CD14-positive monocyte (primary cell): ENCODE measurements at regions not wholly inside any gene's neighbourhood (a gene's known extent, or its start where the extent isn't known, plus 50 kb on each side); places are given as distances from the start of the nearest gene placed in this dataset.

Experiments used
- DNase-seq, 3 donors: peaks; one replicate each; pipeline ENCODE4 v3.0.0-alpha.2; 2011 to 2022
- H2AFZ ChIP-seq: 2 replicates; pipeline ENCODE4 v1.6.0; 2012; ENCODE audit warnings: mild to moderate bottlenecking, low read depth, low read length, inconsistent platforms; ENCODE audit not compliant: insufficient read depth, poor library complexity, severe bottlenecking
- H3K27ac ChIP-seq, 2 donors: 1 replicate in 1 of 2; 2 replicates in 1 of 2; pipeline ENCODE4 v1.5.1; 2012 to 2013; ENCODE audit warnings: low read length in 2 of 2, control low read depth in 1 of 2, inconsistent platforms in 1 of 2, low read depth in 1 of 2, mild to moderate bottlenecking in 1 of 2
- H3K27me3 ChIP-seq, 2 donors: one replicate each; pipeline versions ENCODE4 v1.6.0 to v1.6.1; 2011 to 2013; ENCODE audit warnings: low read length in 2 of 2; ENCODE audit not compliant: control insufficient read depth in 2 of 2, insufficient read depth in 2 of 2
- H3K36me3 ChIP-seq, 2 donors: replicated peaks in 1 of 2; 1 replicate in 1 of 2; 2 replicates in 1 of 2; pipeline versions ENCODE4 v1.5.1 to v1.6.1; 2012 to 2013; ENCODE audit warnings: low read length in 2 of 2, control low read depth in 1 of 2, inconsistent platforms in 1 of 2, mild to moderate bottlenecking in 1 of 2; ENCODE audit not compliant: insufficient read depth in 2 of 2, control insufficient read depth in 1 of 2
- H3K4me1 ChIP-seq, 2 donors: 1 replicate in 1 of 2; 2 replicates in 1 of 2; pipeline versions ENCODE4 v1.5.1 to v1.6.1; 2012 to 2013; ENCODE audit warnings: low read length in 2 of 2, control low read depth in 1 of 2, inconsistent platforms in 1 of 2, mild to moderate bottlenecking in 1 of 2, moderate library complexity in 1 of 2; ENCODE audit not compliant: insufficient read depth in 2 of 2, control insufficient read depth in 1 of 2
- H3K4me2 ChIP-seq: replicated peaks from 2 replicates; pipeline ENCODE3; 2012; ENCODE audit warnings: low read length, moderate library complexity, mild to moderate bottlenecking; ENCODE audit not compliant: poor library complexity, severe bottlenecking; ENCODE audit errors: extremely low read depth
- H3K4me3 ChIP-seq, 3 experiments: fragments of 200-600 bp in 1 of 3; sonication (generic) in 1 of 3; replicated peaks in 1 of 3; 1 replicate in 2 of 3; 2 replicates in 1 of 3; pipeline ENCODE4 v1.5.1; 2011 to 2013; ENCODE audit warnings: low read length in 3 of 3, mild to moderate bottlenecking in 3 of 3, control low read depth in 2 of 3, low read depth in 2 of 3, inconsistent platforms in 1 of 3, moderate library complexity in 1 of 3
- H3K79me2 ChIP-seq: 2 replicates; pipeline ENCODE4 v1.6.0; 2012; ENCODE audit warnings: mild to moderate bottlenecking, control low read depth, inconsistent platforms, low read length, moderate library complexity; ENCODE audit not compliant: insufficient read depth
- H3K9ac ChIP-seq: 2 replicates; pipeline ENCODE4 v1.6.0; 2017; ENCODE audit warnings: low read length, mild to moderate bottlenecking; ENCODE audit not compliant: insufficient read depth, poor library complexity, severe bottlenecking
- H3K9me3 ChIP-seq, 2 donors: replicated peaks in 1 of 2; 1 replicate in 1 of 2; 2 replicates in 1 of 2; pipeline versions ENCODE4 v1.5.1 to v1.6.1; 2012 to 2013; ENCODE audit warnings: low read length in 2 of 2, control low read depth in 1 of 2; ENCODE audit not compliant: control insufficient read depth in 1 of 2, insufficient read depth in 1 of 2
- H4K20me1 ChIP-seq: 2 replicates; pipeline ENCODE4 v1.6.0; 2012; ENCODE audit warnings: mild to moderate bottlenecking, low read length, control low read depth, moderate library complexity; ENCODE audit not compliant: insufficient read depth
- H3K27ac Mint-ChIP-seq, 7 donors: one replicate each; pipeline ENCODE4 v1.8.0; 2020; ENCODE audit warnings: mild to moderate bottlenecking in 7 of 7, mixed read lengths in 7 of 7, moderate library complexity in 6 of 7, inconsistent platforms in 2 of 7
- H3K27me3 Mint-ChIP-seq, 3 donors: one replicate each; pipeline ENCODE4 v1.8.0; 2021 to 2022; ENCODE audit warnings: low read depth in 3 of 3, mild to moderate bottlenecking in 3 of 3, mixed read lengths in 3 of 3, moderate library complexity in 3 of 3, inconsistent platforms in 1 of 3
- H3K36me3 Mint-ChIP-seq, 2 donors: one replicate each; pipeline ENCODE4 v1.8.0; 2020; ENCODE audit warnings: mixed read lengths in 2 of 2, inconsistent platforms in 1 of 2, mild to moderate bottlenecking in 1 of 2
- H3K4me1 Mint-ChIP-seq: one replicate; pipeline ENCODE4 v1.8.0; 2020; ENCODE audit warnings: mild to moderate bottlenecking, mixed read lengths
- H3K4me3 Mint-ChIP-seq, 2 donors: one replicate each; pipeline ENCODE4 v1.8.0; 2020; ENCODE audit warnings: mild to moderate bottlenecking in 2 of 2, mixed read lengths in 2 of 2, moderate library complexity in 1 of 2
- H3K9me3 Mint-ChIP-seq, 7 donors: one replicate each; pipeline ENCODE4 v1.8.0; 2020 to 2022; ENCODE audit warnings: mixed read lengths in 7 of 7, mild to moderate bottlenecking in 6 of 7, moderate library complexity in 6 of 7, inconsistent platforms in 2 of 7
- CTCF ChIP-seq: fragments of 200-600 bp; IDR thresholded peaks from one replicate; pipeline ENCODE4 v1.8.0; 2022; ENCODE audit warnings: antibody characterized with exemption, mild to moderate bottlenecking
- whole genome bisulfite sequencing: methylation state at CpG from one replicate; pipeline ENCODE4 v1.1.5; 2013; ENCODE audit warnings: missing lambda C conversion rate; ENCODE audit not compliant: insufficient coverage; 5-methylcytosine and 5-hydroxymethylcytosine counted together
- intact Hi-C, 2 donors: fragments of 100-400 bp; cut with micrococcal nuclease; formaldehyde crosslinking; loops; one replicate each; pipeline versions ENCODE4 v1.15.0 to v1.15.1; 2023

GRCh38 chr4:184902550-184902949 lies 76.8 kb upstream of the ACSL1 start:
- no peak overlapping the region for H3K27ac Mint-ChIP-seq
- Histone ChIP-seq H3K4me3 (no peak overlapping the region), H3K27me3 (no peaks in the 10 kb centered on the region), H4K20me1 (no peaks in the 10 kb centered on the region), H3K9ac (no peak overlapping the region), H3K4me2 (no peak overlapping the region), H3K4me1 (peaks cover 22 to 32% of the 10 kb centered on the region in 2 donors), H3K36me3 (no peaks in the 10 kb centered on the region), H3K9me3 (no peaks in the 10 kb centered on the region), H3K27ac (no peak overlapping the region), H2AFZ (no peak overlapping the region), H3K79me2 (no peaks in the 10 kb centered on the region)
- 100% methylated on average over 1 of the region's 2 CpGs for WGBS
- intact Hi-C loops: loop anchor here in 1 of 2 donors (10.0 kb wide), 1 partner anchor 52 kb away; no protein-coding TSS in a partner anchor
- H3K36me3 Mint-ChIP-seq: peaks cover 0 to 4% of the 10 kb centered on the region in 2 donors
- DNase-seq: no peak
- no peak for TF ChIP-seq CTCF
- peaks cover 0 to 2% (median 2%) of the 10 kb centered on the region in 3 donors for H3K27me3 Mint-ChIP-seq
- peaks cover 36% of the 10 kb centered on the region for H3K4me1 Mint-ChIP-seq
- no peak overlapping the region for H3K4me3 Mint-ChIP-seq
- H3K9me3 Mint-ChIP-seq: peaks cover 0 to 1% (median 0%) of the 10 kb centered on the region in 7 donors

GRCh38 chr4:184906480-184907097 lies 80.8 kb upstream of the ACSL1 start:
- intact Hi-C loops: loop anchor here in 1 of 2 donors (10.0 kb wide), 1 partner anchor 48 kb away; no protein-coding TSS in a partner anchor
- no peaks in the 10 kb centered on the region for H3K27me3 ChIP-seq
- no peaks in the 10 kb centered on the region for H4K20me1 ChIP-seq
- peaks cover 5 to 9% of the 10 kb centered on the region in 2 donors for H3K4me1 ChIP-seq
- H3K9me3 ChIP-seq: peaks cover 1 to 5% of the 10 kb centered on the region in 2 donors
- DNase-seq: no peak
- no peak overlapping the region for H3K4me2 ChIP-seq
- Mint-ChIP-seq H3K27ac (no peak overlapping the region), H3K27me3 (peaks cover 0 to 2% (median 0%) of the 10 kb centered on the region in 3 donors), H3K4me1 (peaks cover 13% of the 10 kb centered on the region), H3K4me3 (no peak overlapping the region), H3K36me3 (no peaks in the 10 kb centered on the region), H3K9me3 (peaks cover 5 to 9% (median 7%) of the 10 kb centered on the region in 7 donors)
- no peak overlapping the region for H3K27ac ChIP-seq
- no peaks in the 10 kb centered on the region for H3K36me3 ChIP-seq
- H2AFZ ChIP-seq: no peak overlapping the region
- 90% methylated on average over 1 of the region's 4 CpGs for WGBS
- H3K4me3 ChIP-seq: no peak overlapping the region
- TF ChIP-seq CTCF: no peak
- no peak overlapping the region for H3K9ac ChIP-seq
- no peaks in the 10 kb centered on the region for H3K79me2 ChIP-seq
